CD4-positive, alpha-beta T cell treated with Interleukin-2 at 100 ng/mL for 4 hours (primary cell): ENCODE measurements at regions not wholly inside any gene's neighbourhood (a gene's known extent, or its start where the extent isn't known, plus 50 kb on each side); places are given as distances from the start of the nearest gene placed in this dataset.
"Not testable (repeated sequence)": the region's sequence is repeated elsewhere in the genome, so short reads cannot be mapped to it uniquely, and the experiment has no call there.

Experiments
- DNase-seq: peaks from one replicate; pipeline ENCODE4 v3.0.0-alpha.2; 2020; ENCODE audit warnings: low spot score

DNA sequence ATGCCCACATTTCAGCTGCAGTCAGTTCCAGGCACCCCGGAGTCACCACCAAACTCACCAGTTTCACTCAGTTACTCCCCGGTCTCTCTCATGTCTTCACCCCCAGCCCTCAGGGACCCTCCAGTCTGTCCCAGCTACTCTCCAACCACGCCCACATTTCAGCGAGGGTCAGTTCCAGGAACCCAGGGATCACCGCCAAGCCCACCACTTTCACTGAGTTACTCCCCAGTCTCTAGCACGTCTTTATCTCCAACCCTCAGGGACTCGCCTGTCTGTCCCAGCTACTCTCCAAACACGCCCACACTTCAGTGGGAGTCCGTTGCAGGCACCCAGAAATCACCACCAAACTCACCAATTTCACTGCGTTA, 337.5 kb downstream of the CWH43 start:
- DNase-seq, result not testable (repeated sequence)
